Stimulated activated CD4-positive, alpha-beta T cell treated with anti-CD3 and anti-CD28 coated beads, Interleukin-2, amount 100 ng/mL, for 24 hours (primary cell): ENCODE measurements at regions not wholly inside any gene's neighbourhood (a gene's known extent, or its start where the extent isn't known, plus 50 kb on each side); places are given as distances from the start of the nearest gene placed in this dataset.

Source experiments
- DNase-seq, 2 donors: peaks; one replicate each; pipeline ENCODE4 v3.0.0-alpha.2; 2020

DNA sequence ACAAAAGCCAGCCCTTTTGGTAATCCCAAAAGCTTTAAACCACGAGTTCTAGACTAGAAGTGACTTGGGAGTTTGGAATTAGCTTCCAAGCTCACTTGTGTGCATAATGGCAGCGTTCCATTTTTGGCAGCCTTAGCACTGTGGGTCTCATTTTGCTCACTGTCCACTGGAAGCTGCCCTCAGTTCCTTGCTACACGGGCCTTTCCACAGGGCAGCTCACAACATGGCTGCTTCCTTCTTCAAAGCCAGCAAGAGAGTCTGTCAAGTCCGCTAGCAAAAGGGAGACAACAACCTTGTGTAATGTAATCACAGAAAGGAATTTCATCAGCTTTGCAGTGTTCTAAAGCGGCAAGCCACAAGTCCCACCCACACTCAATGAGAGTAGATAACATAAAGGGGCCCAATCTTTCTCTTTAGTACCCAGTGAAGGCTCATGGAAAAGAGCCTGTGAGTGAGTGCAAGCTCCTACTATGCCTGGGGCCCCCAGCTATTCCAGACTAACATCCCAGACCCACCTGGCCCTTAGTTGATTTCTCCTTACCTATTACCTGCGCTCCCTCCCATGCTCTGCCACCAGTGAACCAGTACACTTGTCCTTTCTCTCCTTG, 168.5 kb upstream of the FOXN2 start:
- no peak for DNase-seq

DNA sequence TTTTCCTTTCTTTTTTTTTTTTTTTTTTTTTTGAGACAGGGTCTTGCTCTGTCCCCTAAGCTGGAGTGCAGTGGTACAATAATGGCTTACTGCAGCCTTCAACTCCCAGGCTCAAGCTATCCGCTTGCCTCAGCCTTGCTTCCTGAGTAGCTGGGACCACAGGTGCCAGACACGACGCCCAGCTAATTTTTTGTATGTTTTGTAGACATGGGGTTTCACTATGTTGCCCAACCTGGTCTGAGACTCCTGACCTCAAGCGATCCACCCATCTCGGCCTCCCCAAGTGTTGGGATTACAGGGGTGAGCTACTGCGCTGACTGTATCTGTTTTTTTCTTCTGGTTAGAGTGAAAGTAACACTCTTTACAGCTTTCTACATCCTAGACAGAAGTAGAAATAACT, 167.9 kb upstream of the FOXN2 start:
- no peak for DNase-seq

DNA sequence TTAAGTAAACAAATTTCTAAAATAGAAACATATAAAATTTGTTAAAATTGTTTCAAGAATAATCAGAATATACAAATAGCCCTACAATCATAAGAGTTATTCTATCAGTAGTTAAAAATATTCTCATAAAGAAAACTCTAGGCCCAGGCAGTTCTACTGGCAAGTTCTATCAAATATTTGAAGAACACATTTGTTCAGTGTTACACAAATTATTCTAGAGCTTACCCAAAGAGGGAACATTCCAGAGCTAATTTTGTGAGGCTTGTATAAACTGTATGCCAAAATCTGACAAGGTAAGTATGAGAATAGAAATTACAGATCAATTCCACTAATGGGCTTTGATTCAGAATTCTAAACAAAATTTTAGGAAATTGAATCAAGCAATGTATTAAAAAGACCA, 166.8 kb upstream of the FOXN2 start:
- DNase-seq, result no peak

DNA sequence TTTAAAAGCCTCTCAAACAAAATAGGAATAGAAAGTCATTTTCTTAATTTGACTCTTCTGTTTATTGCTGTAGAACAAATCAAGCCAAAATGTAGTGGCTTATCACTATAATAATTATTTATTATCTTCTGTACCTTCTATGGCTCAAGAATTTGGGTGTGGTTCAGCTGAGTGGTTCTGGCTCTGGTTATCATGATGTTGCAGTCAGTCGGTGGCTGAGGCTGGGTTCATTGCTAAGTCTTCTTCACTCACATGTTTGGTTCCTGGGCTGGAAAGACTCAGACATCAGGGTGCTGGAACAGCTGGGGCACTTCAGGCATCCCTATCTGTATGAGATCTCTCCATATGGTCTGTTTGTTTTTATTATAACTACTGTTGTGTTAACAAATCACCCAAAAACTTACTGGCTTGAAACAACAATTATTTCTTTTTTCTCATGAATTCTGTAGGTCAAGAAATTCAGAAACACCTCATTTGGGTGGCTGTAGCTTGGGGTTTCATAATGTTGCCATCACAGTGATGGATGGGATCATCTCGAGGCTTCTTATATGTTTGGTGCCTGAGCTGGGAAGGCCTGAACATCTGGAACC, 165.5 kb upstream of the FOXN2 start:
- no peak for DNase-seq

DNA sequence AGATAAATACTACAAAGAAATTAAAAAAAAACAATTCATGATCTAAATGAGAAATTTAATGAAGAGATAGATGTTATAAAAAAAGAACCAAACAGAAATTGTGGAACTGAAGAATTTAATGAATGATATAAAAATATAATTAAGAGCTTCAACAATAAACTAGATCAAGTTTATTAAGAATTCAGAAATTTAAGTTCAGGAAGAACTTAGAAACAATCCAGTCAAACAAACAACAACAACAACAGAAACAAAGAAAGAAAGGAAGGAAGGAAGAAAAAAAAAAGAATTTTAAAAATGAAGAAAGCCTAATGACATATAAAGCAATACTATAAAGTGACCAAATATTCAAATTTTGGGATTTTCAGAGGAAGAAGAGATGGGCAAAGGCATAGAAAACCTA, 157.3 kb upstream of the FOXN2 start:
- DNase-seq, result no peak

DNA sequence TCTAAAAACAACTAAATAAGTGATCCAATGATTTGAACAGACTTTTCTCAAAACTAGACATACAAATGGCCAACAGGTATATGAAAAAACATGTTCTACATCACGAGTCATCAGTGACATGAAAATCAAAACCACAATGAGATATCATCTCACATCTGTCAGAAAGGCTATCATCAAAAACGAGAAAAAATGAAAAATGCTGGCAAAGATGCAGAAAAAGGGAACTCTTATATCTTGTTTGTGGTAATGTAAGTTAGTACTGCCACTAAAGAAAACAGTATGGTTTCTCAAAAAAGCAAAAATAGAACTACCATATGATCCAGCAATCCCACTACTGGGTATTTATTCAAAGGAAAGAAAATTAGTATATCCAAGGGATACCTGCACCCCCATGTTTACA, 152.9 kb upstream of the FOXN2 start:
- no peak for DNase-seq

DNA sequence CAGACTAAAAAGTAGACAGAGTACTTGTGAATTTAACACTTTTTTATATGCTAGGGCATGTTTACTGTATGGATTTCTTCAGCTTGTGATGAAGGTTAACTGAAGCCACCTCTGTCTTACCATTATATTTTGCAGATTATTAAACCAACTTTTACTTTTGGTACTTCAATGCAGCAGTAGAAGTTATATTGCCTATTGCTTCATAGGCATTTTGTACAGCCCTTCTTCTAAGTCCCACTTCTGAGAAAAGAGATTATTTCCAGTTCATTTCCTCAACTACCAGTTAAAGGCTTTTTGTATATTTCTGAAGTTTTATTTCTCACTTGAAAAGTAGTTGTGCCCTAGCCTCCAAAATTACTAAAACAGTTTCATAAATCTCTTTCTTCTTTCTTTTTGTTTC, 151.7 kb upstream of the FOXN2 start:
- DNase-seq, result no peak

DNA sequence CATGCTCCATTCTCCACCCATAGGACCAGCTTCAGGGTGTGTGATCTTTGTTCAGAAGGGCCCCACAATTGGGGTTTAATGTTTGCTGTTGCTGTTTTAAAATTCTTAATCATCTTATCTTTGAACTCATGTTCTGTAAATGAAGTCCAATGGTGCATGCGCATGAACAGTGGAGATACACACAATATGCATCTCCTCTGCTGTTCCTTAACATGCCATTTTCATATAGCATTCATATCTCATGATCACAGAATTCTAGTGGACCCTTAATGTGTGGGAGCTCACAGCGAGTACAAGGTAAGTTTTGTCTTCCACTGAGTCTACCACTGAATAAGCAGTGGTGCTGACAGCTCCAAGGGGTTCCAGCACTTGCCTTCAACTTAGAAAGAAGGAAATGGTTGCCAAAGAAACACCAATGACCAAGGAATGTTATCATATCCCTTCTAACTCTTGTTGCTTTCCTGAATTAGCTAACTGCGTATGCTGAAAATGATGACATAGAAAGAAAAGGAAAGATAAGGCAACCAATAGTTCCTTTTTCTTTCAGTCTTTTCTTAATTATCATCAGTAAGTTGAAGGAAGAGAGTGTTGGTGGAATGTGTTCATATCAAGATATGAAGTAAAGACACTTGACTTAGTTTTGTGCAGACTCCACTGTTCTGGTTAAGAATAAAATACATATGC, 149.3 kb upstream of the FOXN2 start:
- no peak for DNase-seq

DNA sequence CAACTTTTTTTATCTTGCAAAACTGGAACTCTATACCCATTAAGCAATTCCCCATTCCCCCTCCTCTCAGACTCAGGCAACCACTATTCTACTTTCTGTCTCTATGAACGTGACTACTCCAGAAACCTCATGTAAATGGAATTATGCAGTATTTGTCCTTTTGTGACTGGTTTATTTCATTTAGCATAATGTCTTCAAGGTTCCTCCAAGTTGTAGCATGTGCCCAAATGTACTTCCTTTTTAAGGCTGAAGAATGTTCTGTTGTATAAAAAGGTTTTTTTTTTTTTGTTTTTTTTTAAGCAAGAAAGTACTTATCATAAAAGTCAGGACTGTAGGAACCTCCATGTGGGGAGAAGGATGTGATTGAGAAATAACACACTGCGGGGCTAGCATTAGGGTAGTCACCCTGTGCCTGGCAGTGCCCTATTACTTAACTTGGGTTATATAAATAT, 145.3 kb upstream of the FOXN2 start:
- DNase-seq, result no peak

DNA sequence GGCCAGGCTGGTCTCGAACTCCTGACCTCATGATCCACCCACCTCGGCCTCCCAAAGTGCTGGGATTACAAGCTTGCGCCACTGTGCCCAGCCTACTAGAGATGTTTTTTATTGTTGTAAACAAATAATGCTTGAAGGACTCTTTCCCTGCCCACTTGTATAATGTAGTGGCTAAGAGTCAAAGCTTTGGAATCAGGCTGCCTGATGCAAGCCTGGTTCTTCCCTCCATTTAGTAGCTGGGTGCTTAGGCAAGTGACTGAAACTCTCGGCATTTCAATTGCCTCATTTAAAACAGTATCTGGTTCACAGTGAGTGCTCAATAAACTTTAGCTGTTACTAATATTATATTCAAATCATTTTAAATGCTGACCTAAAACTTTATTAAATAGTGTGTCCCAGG, 144.2 kb upstream of the FOXN2 start:
- no peak for DNase-seq

DNA sequence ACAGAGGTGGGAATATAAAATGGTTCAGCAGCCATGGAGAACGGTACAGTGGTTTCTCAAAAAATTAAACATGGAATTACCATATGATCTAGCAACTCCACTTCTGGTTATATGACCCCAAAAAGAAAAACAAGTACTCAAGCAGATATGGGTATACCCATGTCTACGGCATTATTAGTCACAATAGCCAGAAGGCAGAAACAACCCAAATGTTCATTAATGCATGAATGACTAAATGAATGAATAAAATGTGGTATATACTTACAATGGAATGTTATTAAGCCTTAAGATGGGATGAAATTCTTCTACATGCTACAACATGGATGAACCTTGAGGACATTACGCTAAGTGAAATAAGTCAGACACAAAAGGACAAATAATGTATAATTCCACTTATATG, 141.3 kb upstream of the FOXN2 start:
- no peak for DNase-seq

DNA sequence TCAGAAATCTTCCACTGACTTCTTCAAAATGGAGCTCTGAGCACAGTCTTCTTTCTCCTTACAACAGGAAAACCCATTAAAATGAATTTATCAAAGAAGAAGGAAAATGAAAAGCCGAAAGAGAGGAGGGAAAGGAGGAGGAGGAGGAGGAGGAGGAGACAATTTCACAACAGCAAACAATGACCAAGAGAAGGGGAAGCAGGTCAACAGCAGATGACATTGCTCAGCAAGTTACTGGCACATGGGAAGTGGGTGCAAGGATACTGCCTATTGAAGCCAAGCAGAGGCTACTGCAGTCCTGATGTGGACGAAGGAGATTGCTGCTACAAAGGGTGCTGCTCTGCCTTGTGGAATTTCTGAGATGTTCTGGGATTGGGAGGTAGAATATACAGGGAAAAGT, 140.0 kb upstream of the FOXN2 start:
- no peak for DNase-seq

DNA sequence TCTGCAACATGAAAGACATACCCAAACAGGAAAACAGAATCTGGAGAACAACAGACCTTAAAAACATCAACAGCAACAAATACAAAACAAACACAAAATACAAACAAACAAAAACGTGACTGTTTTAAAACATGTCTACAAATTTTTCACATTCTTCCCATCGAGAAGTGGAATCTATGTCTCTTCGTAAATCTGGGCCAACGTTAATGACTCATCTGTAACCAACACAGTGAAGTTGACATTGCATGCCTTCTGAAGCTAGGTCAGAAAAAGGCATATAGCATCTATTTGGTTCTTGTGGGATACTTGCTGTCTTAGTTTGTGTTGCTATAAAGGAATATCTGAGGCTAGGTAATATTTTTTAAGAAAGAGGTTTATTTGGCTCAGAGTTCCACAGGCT, 139.2 kb upstream of the FOXN2 start:
- no peak for DNase-seq

DNA sequence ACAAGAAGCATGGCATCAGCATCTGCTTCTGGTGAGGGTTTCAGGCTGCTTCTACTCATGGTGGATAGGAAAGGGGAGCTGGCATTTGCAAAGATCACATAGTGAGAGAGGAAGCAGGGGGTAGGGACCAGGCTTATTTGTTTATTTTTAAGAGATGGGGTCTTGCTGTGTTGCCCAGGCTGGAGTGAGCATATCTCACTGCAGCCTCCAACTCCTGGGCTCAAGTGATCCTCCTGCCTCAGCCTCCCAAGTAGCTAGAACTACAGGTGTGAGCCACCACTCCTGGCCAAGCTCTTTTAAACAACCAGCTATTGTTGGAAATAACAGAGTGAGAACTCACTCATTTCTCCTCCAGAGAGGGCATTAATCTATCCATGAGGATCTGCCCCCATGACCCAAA, 138.8 kb upstream of the FOXN2 start:
- DNase-seq, result no peak

DNA sequence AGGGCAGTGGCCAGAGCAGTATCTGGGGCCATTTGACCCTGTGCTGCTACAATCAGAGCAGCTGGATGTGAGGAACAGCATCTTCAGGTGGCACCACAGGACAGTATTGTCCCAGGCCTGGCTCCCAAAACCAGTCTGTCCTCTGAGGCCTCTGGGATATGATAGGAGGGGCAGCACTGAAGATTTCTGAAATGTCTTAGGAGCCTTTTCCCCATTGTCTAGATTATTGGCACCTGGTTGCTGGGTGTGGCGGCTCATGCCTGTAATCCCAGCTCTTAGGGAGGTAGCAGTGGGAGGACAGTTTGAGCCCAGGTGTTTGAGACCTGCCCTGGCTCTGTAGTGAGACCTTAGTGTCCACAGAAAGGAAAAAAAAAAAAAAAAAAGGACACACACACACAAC, 137.6 kb upstream of the FOXN2 start:
- no peak for DNase-seq

DNA sequence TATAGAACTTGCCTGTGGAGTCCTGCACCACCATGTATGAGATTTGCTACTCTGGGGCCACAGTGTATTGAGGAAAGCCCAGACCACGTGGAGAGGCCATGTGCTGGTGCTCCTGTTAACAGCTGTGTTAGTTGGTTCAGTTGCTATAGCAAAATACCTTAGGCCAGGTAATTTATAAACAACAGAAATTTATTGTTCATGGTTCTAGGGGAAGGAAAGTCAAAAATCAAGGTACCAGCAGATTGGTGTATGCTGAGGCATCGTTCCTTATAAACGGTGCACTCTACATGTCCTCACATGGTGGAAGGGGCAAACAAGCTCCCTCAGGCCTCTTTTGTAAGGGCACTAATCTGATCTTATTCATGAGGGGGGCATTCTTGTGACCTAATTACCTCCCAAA, 135.9 kb upstream of the FOXN2 start:
- no peak for DNase-seq

DNA sequence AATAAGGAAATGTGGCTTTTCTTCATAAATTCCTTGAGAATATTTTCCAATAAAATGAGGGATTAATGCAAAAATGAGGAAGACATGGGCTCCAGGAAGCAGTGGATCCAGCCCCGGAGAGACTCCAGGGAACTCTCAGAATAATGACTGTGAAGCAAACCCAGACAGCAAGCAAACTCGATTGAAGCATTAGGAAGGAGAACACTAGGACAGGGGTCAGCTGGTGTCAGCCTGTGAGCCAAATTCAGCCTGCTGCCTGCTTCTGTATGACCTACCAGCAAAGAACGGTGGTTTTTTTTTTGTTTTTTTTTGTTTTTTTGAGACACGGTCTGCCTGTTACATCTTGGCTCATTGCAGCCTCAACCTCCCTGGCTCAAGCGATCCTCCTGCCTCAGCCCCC, 133.9 kb upstream of the FOXN2 start:
- DNase-seq, result no peak

DNA sequence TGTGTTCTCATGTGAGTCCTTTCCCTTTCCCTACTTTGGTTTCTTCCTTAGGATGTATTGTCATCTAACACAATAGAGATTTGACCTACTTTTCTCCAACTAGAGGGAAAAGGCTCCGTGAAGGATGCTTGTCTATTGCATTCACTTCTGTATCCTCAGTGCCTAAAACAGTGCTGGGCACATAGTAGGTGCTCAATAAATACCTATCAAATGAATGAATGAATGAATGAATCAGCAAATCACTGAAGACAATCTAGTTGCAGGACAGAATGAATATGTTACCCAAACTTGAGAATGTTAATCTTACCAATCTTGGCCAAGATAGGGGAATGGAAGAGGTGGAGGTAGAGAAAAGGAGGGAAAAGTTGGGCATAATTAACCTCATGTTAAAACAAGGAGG, 131.2 kb upstream of the FOXN2 start:
- no peak for DNase-seq

DNA sequence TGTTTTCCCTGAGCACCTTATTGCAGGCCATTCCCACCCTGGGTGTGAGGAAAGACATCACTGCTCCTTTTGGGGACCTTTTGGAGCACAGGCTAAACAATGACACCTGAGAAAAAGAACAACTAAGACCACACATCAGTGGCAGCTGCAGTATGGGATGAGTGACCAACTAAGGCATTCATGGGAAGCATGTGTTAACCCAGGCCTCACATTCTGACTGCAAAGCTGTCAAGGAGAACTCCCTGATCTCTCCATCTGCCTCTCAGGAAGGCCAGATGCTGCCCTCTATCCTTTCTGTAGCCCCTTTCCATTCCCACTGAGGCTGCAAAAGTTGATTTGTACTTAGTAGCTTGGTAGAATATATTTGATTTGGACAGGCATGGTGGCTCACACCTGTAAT, 130.5 kb upstream of the FOXN2 start:
- no peak for DNase-seq

DNA sequence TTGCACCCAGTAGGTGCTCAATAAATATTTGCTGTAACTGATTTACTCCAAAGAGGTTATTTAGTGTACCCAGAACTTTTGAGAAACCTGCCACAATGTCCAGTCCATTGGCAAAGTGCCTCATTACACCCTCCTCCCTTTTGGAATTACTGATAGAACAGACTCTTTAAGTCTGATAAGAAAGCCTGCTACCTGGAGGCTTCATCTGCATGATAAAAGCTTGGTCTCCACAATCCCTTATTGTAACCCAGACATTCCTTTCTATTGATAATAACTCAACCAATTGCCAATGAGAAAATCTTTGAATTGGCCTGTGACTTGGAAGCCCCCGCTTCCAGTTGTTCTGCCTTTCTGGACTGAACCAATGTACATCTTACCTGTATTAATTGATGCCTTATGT, 127.0 kb upstream of the FOXN2 start:
- no peak for DNase-seq

DNA sequence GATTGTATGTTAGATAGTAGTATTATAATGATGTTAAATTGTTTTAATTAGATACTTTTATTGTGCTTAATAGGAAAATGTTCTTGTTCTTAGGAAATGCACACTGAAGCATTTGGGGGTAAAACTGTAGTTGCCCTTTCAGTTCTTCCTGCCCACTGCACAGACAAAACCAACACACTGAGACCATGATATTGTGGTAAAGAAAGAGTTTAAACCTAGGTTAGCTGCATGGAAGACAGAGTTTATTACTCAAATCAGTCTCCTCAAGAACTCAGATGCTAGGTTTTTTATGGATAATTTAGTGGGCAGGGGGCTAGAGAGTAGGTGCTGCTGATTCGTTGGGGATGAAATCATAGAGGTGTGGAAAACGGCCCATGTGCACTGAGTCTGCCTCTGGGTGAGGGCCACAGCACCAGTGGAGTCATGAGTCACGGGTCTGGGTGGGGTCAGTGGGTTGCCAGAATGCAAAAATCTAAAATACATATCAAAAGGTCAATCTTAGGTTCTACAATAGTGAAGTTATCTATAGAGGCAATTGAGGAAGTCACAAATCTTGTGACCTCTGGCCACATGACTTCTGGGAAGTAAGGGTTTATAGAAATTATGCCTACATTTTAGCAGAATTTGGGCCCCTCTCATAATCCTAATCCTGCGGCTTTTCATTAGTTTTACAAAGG, 124.8 kb upstream of the FOXN2 start:
- DNase-seq, result no peak

DNA sequence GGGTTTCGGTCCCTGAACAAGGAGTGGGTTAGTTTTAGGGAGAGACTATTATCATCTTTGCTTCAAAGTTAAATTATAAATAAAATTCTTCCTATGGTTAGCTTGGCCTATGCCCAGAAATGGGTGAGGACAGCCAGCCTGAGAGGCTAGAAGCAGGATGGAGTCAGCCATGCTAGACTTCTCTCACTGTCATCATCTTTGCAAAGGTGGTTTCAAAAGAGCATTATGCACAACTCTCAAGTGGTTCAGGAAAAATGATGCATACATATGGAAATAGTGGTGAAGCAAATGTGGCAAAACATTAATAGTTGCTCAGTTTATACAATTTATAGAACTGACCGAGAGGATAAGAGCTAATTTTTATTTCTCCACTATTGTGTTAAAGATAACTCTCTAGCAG, 124.3 kb upstream of the FOXN2 start:
- DNase-seq, result no peak

DNA sequence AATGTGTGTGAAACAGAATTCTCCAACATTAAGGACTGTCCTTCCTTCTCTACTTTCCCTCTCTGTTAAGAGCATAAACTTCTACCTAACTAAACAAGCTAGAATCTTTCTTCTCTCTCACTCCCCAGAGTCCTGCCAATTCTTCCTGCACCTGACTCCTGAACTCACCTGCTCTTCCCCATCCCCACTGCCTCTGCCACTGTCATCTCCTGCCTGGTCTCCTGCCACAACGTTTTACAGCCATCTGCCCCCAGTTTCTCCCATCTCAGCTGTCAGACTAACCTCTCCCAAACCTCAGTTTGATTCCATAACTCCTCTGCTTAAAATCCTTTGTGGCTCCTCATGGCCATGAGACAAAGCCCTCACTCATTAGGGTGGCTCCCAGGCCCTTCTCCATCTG, 119.8 kb upstream of the FOXN2 start:
- DNase-seq, result no peak

DNA sequence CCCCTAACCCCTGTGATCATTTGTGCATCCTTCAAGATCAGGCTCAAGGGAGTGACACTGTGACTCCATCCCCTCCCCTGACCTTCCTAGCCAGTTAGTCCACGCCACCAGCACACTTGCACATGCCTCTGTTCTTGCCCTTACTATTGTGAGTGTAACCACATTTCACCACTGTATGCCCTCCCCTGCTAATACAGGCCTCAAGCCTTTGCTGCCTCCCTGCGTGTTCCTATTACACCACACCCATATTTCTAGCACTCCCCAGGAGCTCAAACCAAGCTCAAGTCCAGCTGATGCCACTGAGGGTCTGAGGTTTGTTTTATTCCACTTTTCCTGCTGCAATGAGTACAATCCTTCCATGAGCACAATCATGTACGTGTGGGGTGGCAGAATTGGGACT, 119.3 kb upstream of the FOXN2 start:
- DNase-seq, result no peak
